ENCODE measurements at regions not wholly inside any gene's neighbourhood (a gene's known extent, or its start where the extent isn't known, plus 50 kb on each side); places are given as distances from the start of the nearest gene placed in this dataset. TPM values are rescaled to one million over a fixed set of nuclear protein-coding genes. Genes with fewer than 3 reads are reported as not detected.

- H3K4me1 ChIP-seq (ENCODE audit: insufficient read depth): no peaks in the 10 kb centered on the region
- H3K9me3 ChIP-seq: no peaks in the 10 kb centered on the region
- intact Hi-C loops (cut with DNase I): no loop called here
- no peak overlapping the region for H3K27ac ChIP-seq
- 80 to 86% (median 84%) methylated on average over 5 of the region's 5 CpGs for WGBS, 3 donors
- no peaks in the 10 kb centered on the region for H3K27me3 ChIP-seq
- TF ChIP-seq EP300 (IDR thresholded peaks at IDR 0.05) (no peak), CTCF (IDR thresholded peaks at IDR 0.05) (no peak), POLR2A (IDR thresholded peaks at IDR 0.05) (no peak)
- H3K4me3 ChIP-seq: no peak overlapping the region
- H3K36me3 ChIP-seq: no peaks in the 10 kb centered on the region
- no peak for DNase-seq
Observed at GRCh38 chr10:107244122-107244521, 79.6 kb upstream of the SORCS1 start.

GRCh38 chr10:107238275-107238674 is 73.8 kb upstream of the SORCS1 start:
- intact Hi-C loops (cut with DNase I): no loop called here
- 64 to 75% (median 66%) methylated on average over 4 of the region's 4 CpGs for WGBS, 3 donors
- TF ChIP-seq CTCF (IDR thresholded peaks at IDR 0.05): no peak
- TF ChIP-seq EP300 (IDR thresholded peaks at IDR 0.05): no peak
- no peak for TF ChIP-seq POLR2A (IDR thresholded peaks at IDR 0.05)
- Histone ChIP-seq H3K36me3 (no peaks in the 10 kb centered on the region), H3K27me3 (no peaks in the 10 kb centered on the region), H3K9me3 (no peaks in the 10 kb centered on the region), H3K4me1 (ENCODE audit: insufficient read depth) (no peaks in the 10 kb centered on the region), H3K4me3 (no peak overlapping the region), H3K27ac (no peak overlapping the region)
- no peak for DNase-seq

- no peak overlapping the region for H3K27ac ChIP-seq
- no peak overlapping the region for H3K4me3 ChIP-seq
- intact Hi-C loops (cut with DNase I): no loop called here
- H3K4me1 ChIP-seq (ENCODE audit: insufficient read depth): no peaks in the 10 kb centered on the region
- 59 to 61% (median 60%) methylated on average over 2 of the region's 2 CpGs for WGBS, 3 donors
- H3K36me3 ChIP-seq: no peaks in the 10 kb centered on the region
- no peak for DNase-seq
- H3K9me3 ChIP-seq: no peaks in the 10 kb centered on the region
- TF ChIP-seq POLR2A (IDR thresholded peaks at IDR 0.05): no peak
- no peak for TF ChIP-seq EP300 (IDR thresholded peaks at IDR 0.05)
- H3K27me3 ChIP-seq: no peaks in the 10 kb centered on the region
Observed at GRCh38 chr10:107232013-107232412, 67.5 kb upstream of the SORCS1 start.

GRCh38 chr10:107230887-107231286 is 66.4 kb upstream of the SORCS1 start:
- WGBS, 3 donors: 59 to 71% (median 63%) methylated on average over 4 of the region's 4 CpGs
- H3K27ac ChIP-seq: no peak overlapping the region
- no peak for DNase-seq
- H3K27me3 ChIP-seq: no peaks in the 10 kb centered on the region
- no peaks in the 10 kb centered on the region for H3K9me3 ChIP-seq
- intact Hi-C loops (cut with DNase I): no loop called here
- TF ChIP-seq CTCF (IDR thresholded peaks at IDR 0.05): no peak
- TF ChIP-seq POLR2A (IDR thresholded peaks at IDR 0.05): no peak
- TF ChIP-seq EP300 (IDR thresholded peaks at IDR 0.05): no peak
- H3K4me1 ChIP-seq (ENCODE audit: insufficient read depth): no peaks in the 10 kb centered on the region
- H3K4me3 ChIP-seq: no peak overlapping the region
- no peaks in the 10 kb centered on the region for H3K36me3 ChIP-seq

GRCh38 chr10:107215681-107216080 is 51.2 kb upstream of the SORCS1 start:
- Histone ChIP-seq H3K27me3 (no peaks in the 10 kb centered on the region), H3K4me1 (ENCODE audit: insufficient read depth) (no peaks in the 10 kb centered on the region), H3K4me3 (no peak overlapping the region), H3K9me3 (no peaks in the 10 kb centered on the region), H3K27ac (no peak overlapping the region), H3K36me3 (no peaks in the 10 kb centered on the region)
- intact Hi-C loops (cut with DNase I): no loop called here
- DNase-seq: no peak
- 55 to 70% (median 62%) methylated on average over 1 of the region's 1 CpG for WGBS, 3 donors
- no peak for TF ChIP-seq EP300 (IDR thresholded peaks at IDR 0.05)
- TF ChIP-seq CTCF (IDR thresholded peaks at IDR 0.05): no peak
- TF ChIP-seq POLR2A (IDR thresholded peaks at IDR 0.05): no peak

Small RNA genes in the stretch of these regions (small RNA-seq; reads per million reads assigned to genes)
- gene AL390123.1: not detected
- gene RNA5SP326: not detected
- not detected for gene RNU5B-6P
- not detected for gene RNU6-839P

Measured in ovary (tissue), 7 donors.